Hepatocyte (in vitro differentiated cells): ENCODE measurements at regions not wholly inside any gene's neighbourhood (a gene's known extent, or its start where the extent isn't known, plus 50 kb on each side); places are given as distances from the start of the nearest gene placed in this dataset.

ENCODE experiments used
- EZH2 ChIP-seq: fragments of 200-600 bp; sonication (generic); IDR thresholded peaks from 2 replicates; pipeline ENCODE4 v1.6.1; 2016; ENCODE audit warnings: antibody characterized with exemption, mild to moderate bottlenecking, borderline replicate concordance
- TF ChIP-seq, protein P1 (sequence below): fragments of 200-600 bp; sonication (generic); IDR thresholded peaks from 2 replicates; pipeline ENCODE4 v1.5.1; 2016; ENCODE audit warnings: antibody characterized with exemption, mild to moderate bottlenecking; ENCODE audit not compliant: poor library complexity

DNA sequence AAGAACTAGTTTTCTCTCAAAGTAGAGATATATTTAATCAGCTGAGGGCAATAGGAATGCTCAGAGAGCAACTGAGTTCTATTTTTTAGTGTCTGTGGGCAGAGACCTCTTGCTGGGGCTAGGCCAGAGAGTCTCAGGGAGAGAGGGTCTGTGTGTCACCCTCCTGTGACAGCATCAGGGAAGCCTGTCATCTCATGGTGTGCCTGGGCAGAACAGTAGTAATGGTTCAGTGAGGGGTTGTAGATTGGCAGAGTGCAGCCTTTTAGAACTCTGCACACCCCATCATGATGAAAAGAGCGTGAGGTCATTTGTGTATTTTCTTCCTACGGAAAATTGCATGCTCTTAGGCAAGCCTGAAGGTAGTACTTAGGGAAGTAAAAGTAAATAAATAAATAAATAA, 1396.5 kb upstream of the AGA start:
- TF ChIP-seq, protein P1, sequence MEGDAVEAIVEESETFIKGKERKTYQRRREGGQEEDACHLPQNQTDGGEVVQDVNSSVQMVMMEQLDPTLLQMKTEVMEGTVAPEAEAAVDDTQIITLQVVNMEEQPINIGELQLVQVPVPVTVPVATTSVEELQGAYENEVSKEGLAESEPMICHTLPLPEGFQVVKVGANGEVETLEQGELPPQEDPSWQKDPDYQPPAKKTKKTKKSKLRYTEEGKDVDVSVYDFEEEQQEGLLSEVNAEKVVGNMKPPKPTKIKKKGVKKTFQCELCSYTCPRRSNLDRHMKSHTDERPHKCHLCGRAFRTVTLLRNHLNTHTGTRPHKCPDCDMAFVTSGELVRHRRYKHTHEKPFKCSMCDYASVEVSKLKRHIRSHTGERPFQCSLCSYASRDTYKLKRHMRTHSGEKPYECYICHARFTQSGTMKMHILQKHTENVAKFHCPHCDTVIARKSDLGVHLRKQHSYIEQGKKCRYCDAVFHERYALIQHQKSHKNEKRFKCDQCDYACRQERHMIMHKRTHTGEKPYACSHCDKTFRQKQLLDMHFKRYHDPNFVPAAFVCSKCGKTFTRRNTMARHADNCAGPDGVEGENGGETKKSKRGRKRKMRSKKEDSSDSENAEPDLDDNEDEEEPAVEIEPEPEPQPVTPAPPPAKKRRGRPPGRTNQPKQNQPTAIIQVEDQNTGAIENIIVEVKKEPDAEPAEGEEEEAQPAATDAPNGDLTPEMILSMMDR = no peak
- TF ChIP-seq EZH2 = no peak
